ENCODE measurements at regions not wholly inside any gene's neighbourhood (a gene's known extent, or its start where the extent isn't known, plus 50 kb on each side); places are given as distances from the start of the nearest gene placed in this dataset.

GRCh38 chr3:67854663-67855062 lies 200.3 kb upstream of the SUCLG2 start:
- Histone ChIP-seq H2AFZ (ENCODE audit: low read length) (no peak overlapping the region), H3K4me2 (ENCODE audit: low read depth, low read length, poor library complexity, severe bottlenecking) (no peak overlapping the region), H3K27me3 (ENCODE audit: insufficient read depth, low read length, poor library complexity, severe bottlenecking) (no peaks in the 10 kb centered on the region), H4K20me1 (ENCODE audit: insufficient read depth, low read length, poor library complexity, severe bottlenecking) (no peaks in the 10 kb centered on the region), H3F3A (ENCODE audit: low read depth) (no peaks in the 10 kb centered on the region), H3K79me2 (ENCODE audit: insufficient read depth, low read length) (no peaks in the 10 kb centered on the region), H3K4me1 (ENCODE audit: insufficient read depth, low read length, poor library complexity, severe bottlenecking) (no peaks in the 10 kb centered on the region), H3K36me3 (ENCODE audit: insufficient read depth, low read length) (no peaks in the 10 kb centered on the region), H3K9ac (ENCODE audit: low read depth, low read length, poor library complexity, severe bottlenecking) (no peak overlapping the region), H3K9me3 (ENCODE audit: insufficient read depth, low read depth, low read length) (no peaks in the 10 kb centered on the region), H3K4me3 (ENCODE audit: low read length, poor library complexity, severe bottlenecking) (no peak overlapping the region), H3K9me2 (replicated peaks; ENCODE audit: low read depth, low read length) (no peaks in the 10 kb centered on the region)
- no peak for TF ChIP-seq EZH2phosphoT487 (IDR thresholded peaks at IDR 0.05; ENCODE audit: borderline replicate concordance)
- no peak for TF ChIP-seq CTCF (conservative IDR thresholded peaks at IDR 0.05; ENCODE audit: low read length)

GRCh38 chr3:67853520-67853919 lies 199.1 kb upstream of the SUCLG2 start:
- Histone ChIP-seq H2AFZ (ENCODE audit: low read length) (no peak overlapping the region), H3K4me3 (ENCODE audit: low read length, poor library complexity, severe bottlenecking) (no peak overlapping the region), H3K9ac (ENCODE audit: low read depth, low read length, poor library complexity, severe bottlenecking) (no peak overlapping the region), H4K20me1 (ENCODE audit: insufficient read depth, low read length, poor library complexity, severe bottlenecking) (no peaks in the 10 kb centered on the region), H3K27me3 (ENCODE audit: insufficient read depth, low read length, poor library complexity, severe bottlenecking) (no peaks in the 10 kb centered on the region), H3K4me2 (ENCODE audit: low read depth, low read length, poor library complexity, severe bottlenecking) (no peak overlapping the region), H3K4me1 (ENCODE audit: insufficient read depth, low read length, poor library complexity, severe bottlenecking) (no peaks in the 10 kb centered on the region), H3K79me2 (ENCODE audit: insufficient read depth, low read length) (no peaks in the 10 kb centered on the region), H3F3A (ENCODE audit: low read depth) (no peaks in the 10 kb centered on the region), H3K9me3 (ENCODE audit: insufficient read depth, low read depth, low read length) (no peaks in the 10 kb centered on the region), H3K36me3 (ENCODE audit: insufficient read depth, low read length) (no peaks in the 10 kb centered on the region), H3K9me2 (replicated peaks; ENCODE audit: low read depth, low read length) (no peaks in the 10 kb centered on the region)
- TF ChIP-seq CTCF (conservative IDR thresholded peaks at IDR 0.05; ENCODE audit: low read length) (no peak), EZH2phosphoT487 (IDR thresholded peaks at IDR 0.05; ENCODE audit: borderline replicate concordance) (no peak)

GRCh38 chr3:67848299-67848698 lies 193.9 kb upstream of the SUCLG2 start:
- Histone ChIP-seq H3F3A (ENCODE audit: low read depth) (no peaks in the 10 kb centered on the region), H3K36me3 (ENCODE audit: insufficient read depth, low read length) (no peaks in the 10 kb centered on the region), H3K9me3 (ENCODE audit: insufficient read depth, low read depth, low read length) (no peaks in the 10 kb centered on the region; the same call in 1 of the 2 replicates), H3K4me2 (ENCODE audit: low read depth, low read length, poor library complexity, severe bottlenecking) (no peak overlapping the region), H2AFZ (ENCODE audit: low read length) (no peak overlapping the region), H3K4me3 (ENCODE audit: low read length, poor library complexity, severe bottlenecking) (no peak overlapping the region), H3K9me2 (replicated peaks; ENCODE audit: low read depth, low read length) (no peaks in the 10 kb centered on the region), H4K20me1 (ENCODE audit: insufficient read depth, low read length, poor library complexity, severe bottlenecking) (no peaks in the 10 kb centered on the region), H3K79me2 (ENCODE audit: insufficient read depth, low read length) (no peaks in the 10 kb centered on the region), H3K4me1 (ENCODE audit: insufficient read depth, low read length, poor library complexity, severe bottlenecking) (no peaks in the 10 kb centered on the region), H3K9ac (ENCODE audit: low read depth, low read length, poor library complexity, severe bottlenecking) (no peak overlapping the region), H3K27me3 (ENCODE audit: insufficient read depth, low read length, poor library complexity, severe bottlenecking) (no peaks in the 10 kb centered on the region)
- TF ChIP-seq EZH2phosphoT487 (IDR thresholded peaks at IDR 0.05; ENCODE audit: borderline replicate concordance) (no peak), CTCF (conservative IDR thresholded peaks at IDR 0.05; ENCODE audit: low read length) (no peak)
